Activated gamma-delta T cell (primary cell): ENCODE measurements at regions not wholly inside any gene's neighbourhood (a gene's known extent, or its start where the extent isn't known, plus 50 kb on each side); places are given as distances from the start of the nearest gene placed in this dataset.
"Not testable (repeated sequence)": the region's sequence is repeated elsewhere in the genome, so short reads cannot be mapped to it uniquely, and the experiment has no call there.

Experiments
- DNase-seq: peaks from one replicate; lab custom pipeline; 2025; lab: John Stamatoyannopoulos, UW

- DNase-seq: no peak
Measured at GRCh38 chr6:15081447-15081846, 164.4 kb upstream of the JARID2 start.

- no peak for DNase-seq
Measured at GRCh38 chr6:15082708-15083107, 163.2 kb upstream of the JARID2 start.

GRCh38 chr6:15086348-15087158, 159.3 kb upstream of the JARID2 start:
- DNase-seq: no peak

- DNase-seq: no peak
Measured at GRCh38 chr6:15087186-15087589, 158.7 kb upstream of the JARID2 start.

GRCh38 chr6:15088904-15089568, 156.8 kb upstream of the JARID2 start:
- DNase-seq: no peak

- DNase-seq: no peak
Measured at GRCh38 chr6:15089569-15090144, 156.2 kb upstream of the JARID2 start.

GRCh38 chr6:15090145-15090579, 155.7 kb upstream of the JARID2 start:
- no peak for DNase-seq

- DNase-seq: no peak
Measured at GRCh38 chr6:15090745-15091384, 155.0 kb upstream of the JARID2 start.

- DNase-seq: no peak
Measured at GRCh38 chr6:15096894-15097837, 148.7 kb upstream of the JARID2 start.

- no peak for DNase-seq
Measured at GRCh38 chr6:15101130-15101529, 144.7 kb upstream of the JARID2 start.

GRCh38 chr6:15102241-15102640, 143.6 kb upstream of the JARID2 start:
- no peak for DNase-seq

- DNase-seq: no peak
Measured at GRCh38 chr6:15106958-15107643, 138.8 kb upstream of the JARID2 start.

- no peak for DNase-seq
Measured at GRCh38 chr6:15107644-15108382, 138.1 kb upstream of the JARID2 start.

- DNase-seq: no peak
Measured at GRCh38 chr6:15108383-15108715, 137.5 kb upstream of the JARID2 start.

- DNase-seq: no peak
Measured at GRCh38 chr6:15109338-15110090, 136.4 kb upstream of the JARID2 start.

- DNase-seq: no peak
Measured at GRCh38 chr6:15110726-15111354, 135.0 kb upstream of the JARID2 start.

- DNase-seq: not testable (repeated sequence)
Measured at GRCh38 chr6:15111576-15111975, 134.3 kb upstream of the JARID2 start.

GRCh38 chr6:15113587-15113986, 132.3 kb upstream of the JARID2 start:
- no peak for DNase-seq

GRCh38 chr6:15114061-15114460, 131.8 kb upstream of the JARID2 start:
- DNase-seq: no peak
